Astrocyte (in vitro differentiated cells and primary cell): ENCODE measurements at regions not wholly inside any gene's neighbourhood (a gene's known extent, or its start where the extent isn't known, plus 50 kb on each side); places are given as distances from the start of the nearest gene placed in this dataset.

ENCODE experiments used
- CTCF ChIP-seq: IDR thresholded peaks from 2 replicates; pipeline ENCODE4 v1.5.1; 2011; ENCODE audit warnings: low read depth, mild to moderate bottlenecking, inconsistent platforms, low read length, moderate library complexity; ENCODE audit not compliant: insufficient read depth
- EZH2 ChIP-seq: IDR thresholded peaks from 2 replicates; pipeline ENCODE4 v1.6.1; 2012; ENCODE audit warnings: mild to moderate bottlenecking, low read length, inconsistent platforms; ENCODE audit not compliant: insufficient read depth

GRCh38 chr15:70219256-70219895 is 121.7 kb upstream of the TLE3 start:
- TF ChIP-seq CTCF = no peak
- TF ChIP-seq EZH2 = no peak
